Endothelial cell of umbilical vein (primary cell): ENCODE measurements at regions not wholly inside any gene's neighbourhood (a gene's known extent, or its start where the extent isn't known, plus 50 kb on each side); places are given as distances from the start of the nearest gene placed in this dataset.

Source experiments
- POLR2A ChIP-seq: IDR thresholded peaks from 2 replicates; pipeline ENCODE4 v1.6.1; 2012; ENCODE audit warnings: low read depth, mild to moderate bottlenecking, control low read depth, low read length
- TF ChIP-seq, protein P1 (sequence below), 2 donors: IDR thresholded peaks; 1 replicate in 1 of 2; 2 replicates in 1 of 2; pipeline ENCODE4 v1.5.1; 2011; ENCODE audit warnings: low read length in 2 of 2, mild to moderate bottlenecking in 2 of 2, moderate library complexity in 2 of 2, control low read depth in 1 of 2, inconsistent platforms in 1 of 2, low read depth in 1 of 2; ENCODE audit not compliant: insufficient read depth in 1 of 2; ENCODE audit errors: extremely low read depth in 1 of 2

DNA sequence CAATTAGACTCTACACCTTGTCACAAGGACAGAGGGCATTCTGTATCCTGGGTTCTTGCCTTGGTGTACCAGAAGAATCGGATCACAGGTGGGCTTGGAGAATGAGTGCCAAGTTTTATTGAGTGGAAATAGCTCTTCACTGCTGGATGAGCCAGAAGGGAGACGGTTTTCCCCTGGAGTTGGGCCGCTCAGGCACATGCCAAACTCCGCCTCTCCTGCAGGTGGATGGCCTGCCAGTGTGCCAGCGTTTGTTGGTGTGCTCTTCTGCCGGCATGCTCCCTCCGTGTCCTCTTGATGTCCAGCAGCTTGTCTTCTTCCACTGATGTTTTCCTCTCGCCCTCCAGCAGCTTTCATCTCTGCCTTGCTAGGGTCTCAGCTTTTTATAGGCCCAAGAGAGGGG, 115.5 kb upstream of the RAB27B start:
- TF ChIP-seq, protein P1, sequence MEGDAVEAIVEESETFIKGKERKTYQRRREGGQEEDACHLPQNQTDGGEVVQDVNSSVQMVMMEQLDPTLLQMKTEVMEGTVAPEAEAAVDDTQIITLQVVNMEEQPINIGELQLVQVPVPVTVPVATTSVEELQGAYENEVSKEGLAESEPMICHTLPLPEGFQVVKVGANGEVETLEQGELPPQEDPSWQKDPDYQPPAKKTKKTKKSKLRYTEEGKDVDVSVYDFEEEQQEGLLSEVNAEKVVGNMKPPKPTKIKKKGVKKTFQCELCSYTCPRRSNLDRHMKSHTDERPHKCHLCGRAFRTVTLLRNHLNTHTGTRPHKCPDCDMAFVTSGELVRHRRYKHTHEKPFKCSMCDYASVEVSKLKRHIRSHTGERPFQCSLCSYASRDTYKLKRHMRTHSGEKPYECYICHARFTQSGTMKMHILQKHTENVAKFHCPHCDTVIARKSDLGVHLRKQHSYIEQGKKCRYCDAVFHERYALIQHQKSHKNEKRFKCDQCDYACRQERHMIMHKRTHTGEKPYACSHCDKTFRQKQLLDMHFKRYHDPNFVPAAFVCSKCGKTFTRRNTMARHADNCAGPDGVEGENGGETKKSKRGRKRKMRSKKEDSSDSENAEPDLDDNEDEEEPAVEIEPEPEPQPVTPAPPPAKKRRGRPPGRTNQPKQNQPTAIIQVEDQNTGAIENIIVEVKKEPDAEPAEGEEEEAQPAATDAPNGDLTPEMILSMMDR (IDR thresholded peaks at IDR 0.05; ENCODE audit: extremely low read depth in 1 of 2, insufficient read depth in 1 of 2, low read depth in 1 of 2, low read length in 2 of 2) = no peak
- no peak for TF ChIP-seq POLR2A
